Activated CD8-positive, alpha-beta T cell treated with anti-CD3 and anti-CD28 coated beads, Interleukin-2, amount 10 ng/mL, durations not matched to agents 7 days and 5 days (primary cell): ENCODE measurements at regions not wholly inside any gene's neighbourhood (a gene's known extent, or its start where the extent isn't known, plus 50 kb on each side); places are given as distances from the start of the nearest gene placed in this dataset.
A peak's percentile ranks its signal among the peaks of the same experiment; 100 is the strongest.

Experiments used
- ATAC-seq: fragments of 150-1000 bp; cut with Tn5 transposase; one replicate; pipeline ENCODE4 v1.10.0; 2021; ENCODE audit warnings: moderate library complexity
- CTCF ChIA-PET: fragments of 350-600 bp; sonication (Branson Sonifier 250); formaldehyde crosslinking; loops from one replicate; lab custom pipeline; 2021; ENCODE audit warnings: antibody characterized with exemption; lab: Charles Lee
- POLR2A ChIA-PET: fragments of 350-600 bp; sonication (Branson Sonifier 250); formaldehyde crosslinking; loops from one replicate; lab custom pipeline; 2021; ENCODE audit warnings: antibody characterized with exemption; lab: Charles Lee
- DNase-seq: peaks from one replicate; pipeline ENCODE4 v3.0.0-alpha.2; 2020
- H3K27ac Mint-ChIP-seq: one replicate; pipeline ENCODE4 v1.8.0; 2021; ENCODE audit warnings: mild to moderate bottlenecking, mixed read lengths
- H3K27me3 Mint-ChIP-seq: one replicate; pipeline ENCODE4 v1.8.0; 2021; ENCODE audit warnings: low read depth, mixed read lengths
- H3K36me3 Mint-ChIP-seq: one replicate; pipeline ENCODE4 v1.8.0; 2021; ENCODE audit warnings: low read depth, mixed read lengths
- H3K4me1 Mint-ChIP-seq: one replicate; pipeline ENCODE4 v1.8.0; 2021; ENCODE audit warnings: low read depth, mixed read lengths
- H3K4me3 Mint-ChIP-seq: one replicate; pipeline ENCODE4 v1.8.0; 2021; ENCODE audit warnings: mild to moderate bottlenecking, mixed read lengths
- H3K9me3 Mint-ChIP-seq: one replicate; pipeline ENCODE4 v1.8.0; 2022; ENCODE audit warnings: mixed read lengths; ENCODE audit not compliant: insufficient read depth

GRCh38 chr2:181146171-181146570 is 165.8 kb downstream of the UBE2E3 start:
- CTCF ChIA-PET, result interaction anchor here (1.3 to 5.9 kb wide), 7 partner anchors 14 to 311 kb away, joined by 3 to 31 read pairs (median 6); partner anchors contain the start of gene ITGA4

GRCh38 chr2:181149056-181149455 is 168.7 kb downstream of the UBE2E3 start:
- peaks cover 65% of the 10 kb centered on the region for H3K4me1 Mint-ChIP-seq
- peaks cover 44% of the 10 kb centered on the region for H3K36me3 Mint-ChIP-seq
- ATAC-seq, result no peak

More at GRCh38 chr2:181146171-181146570, 165.8 kb downstream of the UBE2E3 start:
- Mint-ChIP-seq H3K27ac (peak overlapping the region; percentile 73), H3K4me1 (peaks cover 62% of the 10 kb centered on the region), H3K9me3 (peaks cover 14% of the 10 kb centered on the region), H3K27me3 (no peaks in the 10 kb centered on the region), H3K36me3 (peaks cover 32% of the 10 kb centered on the region), H3K4me3 (no peak overlapping the region)
- ATAC-seq, result peak; percentile 29
- POLR2A ChIA-PET, result interaction anchor here (0.7 to 4.5 kb wide), 9 partner anchors 14 to 312 kb away, joined by 3 to 40 read pairs (median 6); partner anchors contain the start of gene ITGA4
- no peak for DNase-seq

GRCh38 chr2:181152226-181152625 is 171.8 kb downstream of the UBE2E3 start:
- CTCF ChIA-PET, result interaction anchor here (1.4 to 2.5 kb wide), 3 partner anchors 13 to 47 kb away, joined by 3 to 7 read pairs (median 3); no protein-coding TSS in a partner anchor

More at GRCh38 chr2:181149056-181149455, 168.7 kb downstream of the UBE2E3 start:
- ChIA-PET POLR2A (interaction anchor here (0.5 kb wide), 1 partner anchor 161 kb away, joined by 3 read pairs; no protein-coding TSS in a partner anchor), CTCF (interaction anchor here (0.9 to 5.9 kb wide), 3 partner anchors 12 to 44 kb away, joined by 3 to 31 read pairs (median 4); no protein-coding TSS in a partner anchor)
- Mint-ChIP-seq H3K4me3 (no peak overlapping the region), H3K27me3 (no peaks in the 10 kb centered on the region), H3K9me3 (peaks cover 25% of the 10 kb centered on the region), H3K27ac (no peak overlapping the region)
- no peak for DNase-seq

GRCh38 chr2:181152701-181153100 is 172.3 kb downstream of the UBE2E3 start:
- DNase-seq (no peak), ATAC-seq (no peak)
- POLR2A ChIA-PET, result interaction anchor here (1.6 kb wide), 1 partner anchor 305 kb away, joined by 6 read pairs; the partner anchor contains the start of gene ITGA4
- Mint-ChIP-seq H3K4me1 (peaks cover 39% of the 10 kb centered on the region), H3K9me3 (peaks cover 35% of the 10 kb centered on the region), H3K27me3 (no peaks in the 10 kb centered on the region), H3K36me3 (peaks cover 40% of the 10 kb centered on the region), H3K27ac (no peak overlapping the region), H3K4me3 (no peak overlapping the region)
- CTCF ChIA-PET, result interaction anchor here (1.1 to 2.5 kb wide), 7 partner anchors 9 to 590 kb away, joined by 3 to 7 read pairs (median 3); no protein-coding TSS in a partner anchor

More at GRCh38 chr2:181152226-181152625, 171.8 kb downstream of the UBE2E3 start:
- H3K27me3 Mint-ChIP-seq, result no peaks in the 10 kb centered on the region
- H3K4me3 Mint-ChIP-seq, result no peak overlapping the region
- DNase-seq (no peak), ATAC-seq (no peak)
- H3K27ac Mint-ChIP-seq, result no peak overlapping the region
- H3K4me1 Mint-ChIP-seq, result peaks cover 42% of the 10 kb centered on the region
- H3K36me3 Mint-ChIP-seq, result peaks cover 38% of the 10 kb centered on the region
- POLR2A ChIA-PET, result interaction anchor here (1.6 kb wide), 1 partner anchor 305 kb away, joined by 6 read pairs; the partner anchor contains the start of gene ITGA4
- H3K9me3 Mint-ChIP-seq, result peaks cover 30% of the 10 kb centered on the region

- Mint-ChIP-seq H3K4me3 (no peak overlapping the region), H3K9me3 (peaks cover 35% of the 10 kb centered on the region), H3K4me1 (peaks cover 34% of the 10 kb centered on the region), H3K36me3 (peaks cover 47% of the 10 kb centered on the region), H3K27me3 (no peaks in the 10 kb centered on the region), H3K27ac (no peak overlapping the region)
- DNase-seq (no peak), ATAC-seq (no peak)
- POLR2A ChIA-PET, result no interaction called here
- CTCF ChIA-PET, result interaction anchor here (1.1 to 2.5 kb wide), 5 partner anchors 25 to 589 kb away, joined by 3 to 7 read pairs (median 3); no protein-coding TSS in a partner anchor
Measured at GRCh38 chr2:181153886-181154285, 173.5 kb downstream of the UBE2E3 start.

- Mint-ChIP-seq H3K36me3 (peaks cover 43% of the 10 kb centered on the region), H3K4me1 (peaks cover 18% of the 10 kb centered on the region), H3K9me3 (peaks cover 25% of the 10 kb centered on the region), H3K27me3 (no peaks in the 10 kb centered on the region), H3K4me3 (no peak overlapping the region), H3K27ac (no peak overlapping the region)
- POLR2A ChIA-PET, result no interaction called here
- DNase-seq (no peak), ATAC-seq (no peak)
- CTCF ChIA-PET, result interaction anchor here (1.2 kb wide), 1 partner anchor 21 kb away, joined by 3 read pairs; no protein-coding TSS in a partner anchor
Measured at GRCh38 chr2:181157326-181157725, 176.9 kb downstream of the UBE2E3 start.

GRCh38 chr2:181158427-181158826 is 178.0 kb downstream of the UBE2E3 start:
- peaks cover 39% of the 10 kb centered on the region for H3K36me3 Mint-ChIP-seq
- peaks cover 13% of the 10 kb centered on the region for H3K4me1 Mint-ChIP-seq
- ATAC-seq (no peak), DNase-seq (no peak)
- no peaks in the 10 kb centered on the region for H3K27me3 Mint-ChIP-seq
- ChIA-PET CTCF (no interaction called here), POLR2A (no interaction called here)
- peaks cover 25% of the 10 kb centered on the region for H3K9me3 Mint-ChIP-seq
- no peak overlapping the region for H3K27ac Mint-ChIP-seq
- H3K4me3 Mint-ChIP-seq, result no peak overlapping the region

- POLR2A ChIA-PET, result no interaction called here
- H3K4me3 Mint-ChIP-seq, result no peak overlapping the region
Measured at GRCh38 chr2:181161615-181162014, 181.2 kb downstream of the UBE2E3 start.

GRCh38 chr2:181163139-181163538 is 182.7 kb downstream of the UBE2E3 start:
- Mint-ChIP-seq H3K4me3 (peak overlapping the region; percentile 33), H3K27me3 (no peaks in the 10 kb centered on the region), H3K27ac (peak overlapping the region; percentile 52), H3K36me3 (peaks cover 48% of the 10 kb centered on the region), H3K4me1 (peaks cover 36% of the 10 kb centered on the region), H3K9me3 (peaks cover 18% of the 10 kb centered on the region)
- ChIA-PET POLR2A (no interaction called here), CTCF (interaction anchor here (0.9 kb wide), 1 partner anchor 24 kb away, joined by 4 read pairs; no protein-coding TSS in a partner anchor)
- no peak for DNase-seq
- peak; percentile 56 for ATAC-seq

More at GRCh38 chr2:181161615-181162014, 181.2 kb downstream of the UBE2E3 start:
- Mint-ChIP-seq H3K9me3 (peaks cover 13% of the 10 kb centered on the region), H3K27me3 (no peaks in the 10 kb centered on the region), H3K36me3 (peaks cover 45% of the 10 kb centered on the region), H3K27ac (no peak overlapping the region), H3K4me1 (peaks cover 36% of the 10 kb centered on the region)
- CTCF ChIA-PET, result interaction anchor here (1.0 kb wide), 1 partner anchor 13 kb away, joined by 3 read pairs; no protein-coding TSS in a partner anchor
- ATAC-seq (no peak), DNase-seq (no peak)

GRCh38 chr2:181163691-181164090 is 183.3 kb downstream of the UBE2E3 start:
- ATAC-seq, result no peak
- CTCF ChIA-PET, result interaction anchor here (1.5 to 3.3 kb wide), 2 partner anchors 58 to 294 kb away, joined by 4 to 18 read pairs; partner anchors contain the start of gene ITGA4
- POLR2A ChIA-PET, result no interaction called here

GRCh38 chr2:181164699-181165098 is 184.3 kb downstream of the UBE2E3 start:
- POLR2A ChIA-PET, result interaction anchor here (0.6 to 3.1 kb wide), 6 partner anchors 19 to 293 kb away, joined by 3 to 11 read pairs (median 4); partner anchors contain the start of gene ITGA4
- peak overlapping the region; percentile 27 for H3K4me3 Mint-ChIP-seq
- DNase-seq (no peak), ATAC-seq (no peak)
- no peaks in the 10 kb centered on the region for H3K27me3 Mint-ChIP-seq
- CTCF ChIA-PET, result interaction anchor here (1.1 to 3.3 kb wide), 7 partner anchors 12 to 302 kb away, joined by 3 to 18 read pairs (median 3); partner anchors contain the start of gene ITGA4
- peaks cover 48% of the 10 kb centered on the region for H3K36me3 Mint-ChIP-seq
- H3K9me3 Mint-ChIP-seq, result peaks cover 22% of the 10 kb centered on the region
- peak overlapping the region; percentile 93 for H3K27ac Mint-ChIP-seq
- peaks cover 42% of the 10 kb centered on the region for H3K4me1 Mint-ChIP-seq

More at GRCh38 chr2:181163691-181164090, 183.3 kb downstream of the UBE2E3 start:
- H3K4me3 Mint-ChIP-seq, result peak overlapping the region; percentile 33
- peaks cover 36% of the 10 kb centered on the region for H3K4me1 Mint-ChIP-seq
- peaks cover 47% of the 10 kb centered on the region for H3K36me3 Mint-ChIP-seq
- H3K27ac Mint-ChIP-seq, result peak overlapping the region; percentile 52
- peaks cover 22% of the 10 kb centered on the region for H3K9me3 Mint-ChIP-seq
- no peak for DNase-seq
- no peaks in the 10 kb centered on the region for H3K27me3 Mint-ChIP-seq
